GM18907 (cell line): ENCODE measurements at regions not wholly inside any gene's neighbourhood (a gene's known extent, or its start where the extent isn't known, plus 50 kb on each side); places are given as distances from the start of the nearest gene placed in this dataset.
A peak's percentile ranks its signal among the peaks of the same experiment; 100 is the strongest.
"Not testable (repeated sequence)": the region's sequence is repeated elsewhere in the genome, so short reads cannot be mapped to it uniquely, and the experiment has no call there.

Source experiments
- ATAC-seq: cut with Tn5 transposase; IDR thresholded peaks from one replicate; pipeline ENCODE4 v1.9.1; 2021; ENCODE audit warnings: mild to moderate bottlenecking, moderate library complexity; ENCODE audit not compliant: unreplicated experiment

GRCh38 chr2:209260281-209260680, 163.6 kb upstream of the MAP2 start:
- ATAC-seq = no peak

- ATAC-seq = not testable (repeated sequence)
Observed at GRCh38 chr2:209261366-209262053, 162.3 kb upstream of the MAP2 start.

- ATAC-seq = no peak
Observed at GRCh38 chr2:209269024-209269423, 154.8 kb upstream of the MAP2 start.

- ATAC-seq = no peak
Observed at GRCh38 chr2:209276000-209276399, 147.8 kb upstream of the MAP2 start.

- ATAC-seq = no peak
Observed at GRCh38 chr2:209277444-209277843, 146.4 kb upstream of the MAP2 start.

GRCh38 chr2:209298601-209299000, 125.2 kb upstream of the MAP2 start:
- ATAC-seq = no peak

GRCh38 chr2:209299478-209299877, 124.4 kb upstream of the MAP2 start:
- ATAC-seq = not testable (repeated sequence)

- not testable (repeated sequence) for ATAC-seq
Observed at GRCh38 chr2:209300766-209301165, 123.1 kb upstream of the MAP2 start.

- ATAC-seq = no peak
Observed at GRCh38 chr2:209305026-209305425, 118.8 kb upstream of the MAP2 start.

GRCh38 chr2:209305746-209306196, 118.1 kb upstream of the MAP2 start:
- no peak for ATAC-seq

GRCh38 chr2:209307161-209308001, 116.5 kb upstream of the MAP2 start:
- ATAC-seq = no peak

- no peak for ATAC-seq
Observed at GRCh38 chr2:209308415-209308814, 115.4 kb upstream of the MAP2 start.

GRCh38 chr2:209311948-209312347, 111.9 kb upstream of the MAP2 start:
- ATAC-seq = no peak

- not testable (repeated sequence) for ATAC-seq
Observed at GRCh38 chr2:209312450-209312849, 111.4 kb upstream of the MAP2 start.

- no peak for ATAC-seq
Observed at GRCh38 chr2:209314653-209315052, 109.2 kb upstream of the MAP2 start.

- no peak for ATAC-seq
Observed at GRCh38 chr2:209316141-209316540, 107.7 kb upstream of the MAP2 start.

GRCh38 chr2:209321076-209321475, 102.8 kb upstream of the MAP2 start:
- no peak for ATAC-seq

GRCh38 chr2:209321581-209321980, 102.3 kb upstream of the MAP2 start:
- ATAC-seq = no peak

GRCh38 chr2:209322041-209322440, 101.8 kb upstream of the MAP2 start:
- no peak for ATAC-seq

GRCh38 chr2:209322905-209323512, 100.8 kb upstream of the MAP2 start:
- peak; percentile 43 for ATAC-seq

- ATAC-seq = no peak
Observed at GRCh38 chr2:209323738-209324137, 100.1 kb upstream of the MAP2 start.

- no peak for ATAC-seq
Observed at GRCh38 chr2:209324281-209324680, 99.6 kb upstream of the MAP2 start.
